Lower leg skin (tissue), 3 donors: ENCODE measurements at regions not wholly inside any gene's neighbourhood (a gene's known extent, or its start where the extent isn't known, plus 50 kb on each side); places are given as distances from the start of the nearest gene placed in this dataset.

ENCODE experiments used
- POLR2A ChIP-seq, 2 donors: fragments of 450-650 bp; IDR thresholded peaks; one replicate each; pipeline ENCODE4 v1.6.1; 2016 to 2017; ENCODE audit warnings: antibody characterized with exemption in 2 of 2, mild to moderate bottlenecking in 1 of 2, moderate library complexity in 1 of 2
- TF ChIP-seq, protein P1 (sequence below), 3 donors: fragments of 450-650 bp; IDR thresholded peaks; one replicate each; pipeline ENCODE4 v1.5.1; 2016; ENCODE audit warnings: antibody characterized with exemption in 3 of 3, mild to moderate bottlenecking in 3 of 3, moderate library complexity in 2 of 3

DNA sequence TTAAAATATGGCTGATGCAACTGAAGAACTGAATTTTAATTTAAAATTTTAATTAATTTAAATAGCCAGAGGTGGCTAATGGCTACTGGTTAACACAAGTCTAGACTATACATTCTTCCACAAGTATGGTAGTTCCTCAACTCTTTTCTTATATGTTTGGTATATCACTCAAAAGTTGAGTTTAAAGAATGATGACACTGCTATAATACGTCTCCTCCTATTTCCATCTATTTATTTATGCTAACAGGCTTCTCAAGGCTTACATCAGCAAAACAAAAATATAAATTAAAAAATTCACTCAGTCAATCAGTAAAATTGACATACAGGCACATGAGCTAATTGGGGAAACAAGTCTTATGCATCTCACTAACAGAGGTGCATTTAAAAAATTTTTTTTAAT is 227.9 kb upstream of the PMFBP1 start:
- TF ChIP-seq, protein P1, sequence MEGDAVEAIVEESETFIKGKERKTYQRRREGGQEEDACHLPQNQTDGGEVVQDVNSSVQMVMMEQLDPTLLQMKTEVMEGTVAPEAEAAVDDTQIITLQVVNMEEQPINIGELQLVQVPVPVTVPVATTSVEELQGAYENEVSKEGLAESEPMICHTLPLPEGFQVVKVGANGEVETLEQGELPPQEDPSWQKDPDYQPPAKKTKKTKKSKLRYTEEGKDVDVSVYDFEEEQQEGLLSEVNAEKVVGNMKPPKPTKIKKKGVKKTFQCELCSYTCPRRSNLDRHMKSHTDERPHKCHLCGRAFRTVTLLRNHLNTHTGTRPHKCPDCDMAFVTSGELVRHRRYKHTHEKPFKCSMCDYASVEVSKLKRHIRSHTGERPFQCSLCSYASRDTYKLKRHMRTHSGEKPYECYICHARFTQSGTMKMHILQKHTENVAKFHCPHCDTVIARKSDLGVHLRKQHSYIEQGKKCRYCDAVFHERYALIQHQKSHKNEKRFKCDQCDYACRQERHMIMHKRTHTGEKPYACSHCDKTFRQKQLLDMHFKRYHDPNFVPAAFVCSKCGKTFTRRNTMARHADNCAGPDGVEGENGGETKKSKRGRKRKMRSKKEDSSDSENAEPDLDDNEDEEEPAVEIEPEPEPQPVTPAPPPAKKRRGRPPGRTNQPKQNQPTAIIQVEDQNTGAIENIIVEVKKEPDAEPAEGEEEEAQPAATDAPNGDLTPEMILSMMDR (IDR thresholded peaks at IDR 0.05), result no peak
- no peak for TF ChIP-seq POLR2A (IDR thresholded peaks at IDR 0.05)
